OCI-LY7 (cell line): ENCODE measurements at regions not wholly inside any gene's neighbourhood (a gene's known extent, or its start where the extent isn't known, plus 50 kb on each side); places are given as distances from the start of the nearest gene placed in this dataset.

Experiments used
- EZH2phosphoT487 ChIP-seq: fragments of 200-600 bp; sonication (generic); IDR thresholded peaks from 2 replicates; pipeline ENCODE4 v1.6.1; 2018; ENCODE audit warnings: low read depth, borderline replicate concordance, mild to moderate bottlenecking, mixed run types, antibody characterized with exemption, low read length, moderate library complexity, mixed read lengths
- TF ChIP-seq, protein P1 (sequence below): fragments of 200-600 bp; sonication (generic); conservative IDR thresholded peaks from 2 replicates; pipeline ENCODE4 v1.5.1; 2014; ENCODE audit warnings: mild to moderate bottlenecking, antibody characterized with exemption, low read length, moderate library complexity, mixed read lengths

DNA sequence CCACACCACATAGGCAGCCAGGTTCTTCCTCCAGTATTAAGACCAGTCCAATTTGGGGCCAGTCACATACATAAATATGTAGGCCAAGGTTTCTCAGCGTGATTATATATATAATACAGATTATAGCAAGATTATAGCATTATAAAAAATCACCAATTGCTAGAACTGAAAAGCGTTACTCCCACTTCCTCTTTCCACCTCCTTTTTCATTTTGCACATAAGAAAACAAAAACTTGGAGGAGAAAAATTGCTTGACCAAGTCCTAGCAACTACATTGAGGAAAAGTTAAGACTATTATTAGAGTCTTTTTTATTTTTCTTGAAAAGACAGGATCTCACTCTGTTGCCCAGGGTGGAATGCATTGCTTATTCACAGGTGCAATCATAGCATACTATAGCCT is 262.7 kb upstream of the KCNN2 start:
- TF ChIP-seq, protein P1, sequence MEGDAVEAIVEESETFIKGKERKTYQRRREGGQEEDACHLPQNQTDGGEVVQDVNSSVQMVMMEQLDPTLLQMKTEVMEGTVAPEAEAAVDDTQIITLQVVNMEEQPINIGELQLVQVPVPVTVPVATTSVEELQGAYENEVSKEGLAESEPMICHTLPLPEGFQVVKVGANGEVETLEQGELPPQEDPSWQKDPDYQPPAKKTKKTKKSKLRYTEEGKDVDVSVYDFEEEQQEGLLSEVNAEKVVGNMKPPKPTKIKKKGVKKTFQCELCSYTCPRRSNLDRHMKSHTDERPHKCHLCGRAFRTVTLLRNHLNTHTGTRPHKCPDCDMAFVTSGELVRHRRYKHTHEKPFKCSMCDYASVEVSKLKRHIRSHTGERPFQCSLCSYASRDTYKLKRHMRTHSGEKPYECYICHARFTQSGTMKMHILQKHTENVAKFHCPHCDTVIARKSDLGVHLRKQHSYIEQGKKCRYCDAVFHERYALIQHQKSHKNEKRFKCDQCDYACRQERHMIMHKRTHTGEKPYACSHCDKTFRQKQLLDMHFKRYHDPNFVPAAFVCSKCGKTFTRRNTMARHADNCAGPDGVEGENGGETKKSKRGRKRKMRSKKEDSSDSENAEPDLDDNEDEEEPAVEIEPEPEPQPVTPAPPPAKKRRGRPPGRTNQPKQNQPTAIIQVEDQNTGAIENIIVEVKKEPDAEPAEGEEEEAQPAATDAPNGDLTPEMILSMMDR, result no peak
- no peak for TF ChIP-seq EZH2phosphoT487
